Activated CD8-positive, alpha-beta memory T cell treated with anti-CD3 and anti-CD28 coated beads for 4 hours (primary cell): ENCODE measurements at regions not wholly inside any gene's neighbourhood (a gene's known extent, or its start where the extent isn't known, plus 50 kb on each side); places are given as distances from the start of the nearest gene placed in this dataset.
"Not testable (repeated sequence)": the region's sequence is repeated elsewhere in the genome, so short reads cannot be mapped to it uniquely, and the experiment has no call there.

Experiments
- DNase-seq, 2 donors: peaks; one replicate each; pipeline ENCODE4 v3.0.0-alpha.2; 2020; ENCODE audit warnings: low read depth in 2 of 2

GRCh38 chr5:74404574-74405508 is 235.7 kb downstream of the ENC1 start:
- DNase-seq, result no peak

GRCh38 chr5:74403771-74404170 is 236.8 kb downstream of the ENC1 start:
- DNase-seq, result no peak

GRCh38 chr5:74402553-74402952 is 238.0 kb downstream of the ENC1 start:
- DNase-seq, result no peak

GRCh38 chr5:74401946-74402320 is 238.6 kb downstream of the ENC1 start:
- DNase-seq, result no peak

DNA sequence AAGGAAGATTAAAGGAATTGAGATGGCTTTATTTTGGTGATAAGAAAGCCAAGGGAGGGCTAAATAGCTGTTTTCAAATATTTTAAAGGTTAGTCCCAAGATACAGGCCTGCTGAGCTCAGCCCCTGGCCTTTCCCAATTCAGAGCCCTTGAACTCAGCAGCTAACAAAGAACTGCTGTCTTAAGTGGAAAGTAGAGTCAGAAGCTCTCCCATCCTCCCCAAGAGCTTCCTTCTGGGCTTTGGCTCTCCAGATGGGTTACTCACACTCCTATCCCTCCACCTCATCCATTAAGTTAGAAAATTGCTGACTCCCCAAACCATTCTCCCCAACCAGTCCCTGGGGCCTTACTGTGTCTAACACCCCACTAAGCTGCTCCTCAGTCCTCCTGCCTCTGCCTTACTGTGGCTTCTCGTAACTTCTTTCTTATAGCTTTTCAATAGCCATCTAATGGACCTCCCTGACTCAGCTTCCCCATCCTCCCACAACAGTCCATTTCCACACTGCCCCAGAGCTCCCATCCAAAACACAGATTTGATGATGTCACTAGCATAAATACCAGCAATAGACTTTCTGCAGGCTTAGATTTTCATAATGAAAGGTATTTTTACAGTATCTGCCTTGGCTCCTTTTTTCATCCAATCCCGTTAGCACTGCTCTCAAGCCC is 239.1 kb downstream of the ENC1 start:
- DNase-seq, result no peak

- DNase-seq, result no peak
Observed at GRCh38 chr5:74400067-74400466, 240.5 kb downstream of the ENC1 start.

DNA sequence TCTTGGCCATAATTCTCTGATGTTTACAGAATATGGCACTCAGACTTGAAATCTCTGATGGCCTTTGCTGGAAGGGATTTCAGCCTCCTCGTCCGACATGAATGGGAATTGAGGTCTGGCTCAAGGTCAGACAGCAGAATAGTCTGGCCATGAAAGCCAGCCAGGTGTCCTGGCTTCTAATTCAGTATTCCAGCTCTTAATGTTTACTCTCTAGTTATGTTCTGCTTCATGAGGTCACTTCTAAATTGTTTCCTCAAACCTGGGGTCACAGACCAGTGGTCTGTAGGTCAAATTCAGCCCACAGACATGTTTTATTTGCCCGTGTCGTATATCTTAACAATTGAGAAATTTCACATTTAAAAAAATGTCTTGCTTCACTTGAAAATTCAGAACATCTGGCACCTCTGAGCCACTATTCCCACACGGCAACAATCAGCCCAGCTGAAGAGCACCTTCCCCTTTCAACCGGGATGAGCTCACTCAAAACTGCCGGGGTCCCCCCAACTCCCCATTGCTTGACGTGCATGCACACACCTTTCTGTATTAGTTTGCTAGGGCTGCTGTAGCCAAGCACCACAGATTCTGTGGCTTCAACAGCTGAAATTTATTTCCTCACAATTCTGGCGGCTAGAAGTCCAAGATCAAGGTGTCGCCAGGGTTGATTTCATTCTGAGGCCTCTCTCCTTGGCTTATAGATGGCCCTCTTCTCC is 243.5 kb downstream of the ENC1 start:
- DNase-seq, result no peak

- DNase-seq, result no peak
Observed at GRCh38 chr5:74394916-74395880, 245.3 kb downstream of the ENC1 start.

DNA sequence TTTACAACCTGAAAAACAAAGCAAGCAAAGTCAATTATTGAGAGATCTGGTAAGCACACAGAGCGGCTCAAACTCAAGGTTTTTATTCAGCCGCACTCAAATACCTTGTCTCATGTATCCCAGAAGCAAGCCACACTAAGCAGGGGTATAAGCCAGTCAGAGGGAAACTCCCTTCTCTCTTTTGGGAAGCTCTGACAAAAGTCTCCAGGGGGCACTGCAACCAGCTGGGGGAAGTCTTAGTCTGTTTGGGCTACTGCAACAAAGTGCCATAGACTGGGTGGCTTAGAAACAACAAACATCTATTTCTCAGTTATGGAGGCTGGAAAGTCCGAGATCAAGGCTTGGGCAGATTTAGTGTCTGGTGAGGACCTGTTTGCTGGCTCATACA is 246.0 kb downstream of the ENC1 start:
- DNase-seq, result no peak

GRCh38 chr5:74393943-74394342 is 246.6 kb downstream of the ENC1 start:
- DNase-seq, result no peak

- no peak for DNase-seq
Observed at GRCh38 chr5:74392711-74393351, 247.7 kb downstream of the ENC1 start.

- no peak for DNase-seq
Observed at GRCh38 chr5:74391410-74391809, 249.1 kb downstream of the ENC1 start.

DNA sequence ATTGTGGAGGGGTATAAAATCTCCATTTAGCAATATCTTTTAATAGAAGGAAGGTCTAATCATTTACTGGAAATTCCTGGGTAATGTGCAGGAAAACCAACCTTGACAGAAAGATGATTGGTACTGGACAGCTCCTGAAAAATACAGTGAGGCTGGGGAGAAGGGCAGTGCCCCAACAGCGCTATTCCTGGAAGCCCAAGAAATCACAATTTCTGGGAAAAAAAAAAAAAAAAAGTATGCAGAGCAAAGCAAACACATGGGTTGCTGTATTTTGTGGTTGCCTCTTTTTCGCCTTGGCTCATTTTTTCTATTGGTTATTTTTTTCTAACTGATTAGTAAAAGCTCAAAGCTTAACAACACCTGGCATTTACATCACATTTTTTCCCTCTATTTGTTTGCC is 249.7 kb downstream of the ENC1 start:
- no peak for DNase-seq

DNA sequence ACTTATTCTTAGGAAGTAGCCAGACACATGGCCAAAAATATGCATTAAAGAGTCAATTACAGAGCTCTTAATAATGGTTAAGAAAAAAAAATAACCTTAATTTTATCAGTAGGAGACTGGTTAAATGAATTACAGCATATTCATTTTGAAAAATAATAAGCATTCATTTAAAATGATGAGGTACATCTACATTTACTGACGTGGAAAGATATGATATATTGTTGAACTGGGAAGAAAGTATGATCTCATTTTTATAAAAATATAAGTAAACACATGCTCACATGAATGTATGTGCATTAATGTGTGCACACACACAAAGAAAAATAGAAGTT is 250.3 kb downstream of the ENC1 start:
- no peak for DNase-seq

GRCh38 chr5:74389531-74390305 is 250.8 kb downstream of the ENC1 start:
- DNase-seq, result no peak

DNA sequence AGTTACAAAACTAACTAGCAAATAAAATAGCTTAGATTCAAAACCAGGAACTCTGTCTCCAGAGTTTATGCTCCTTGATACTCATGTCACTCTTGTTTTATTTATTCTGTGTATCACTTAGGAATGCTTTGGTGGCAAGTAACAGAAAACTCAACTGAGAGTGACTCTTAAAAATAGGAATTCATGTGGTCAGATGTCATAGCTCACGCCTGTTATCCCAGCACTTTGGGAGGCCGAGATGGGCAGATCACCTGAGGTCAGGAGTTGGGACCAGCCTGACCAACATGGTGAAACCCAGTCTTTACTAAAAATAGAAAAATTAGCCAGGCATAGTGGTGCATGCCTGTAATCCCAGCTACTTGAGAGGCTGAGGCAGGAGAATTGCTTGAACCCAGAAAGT is 252.1 kb downstream of the ENC1 start:
- not testable (repeated sequence) for DNase-seq

- DNase-seq, result no peak
Observed at GRCh38 chr5:74386571-74387334, 253.8 kb downstream of the ENC1 start.

- DNase-seq, result no peak
Observed at GRCh38 chr5:74384851-74385250, 255.7 kb downstream of the ENC1 start.

GRCh38 chr5:74382987-74383593 is 257.4 kb downstream of the ENC1 start:
- DNase-seq, result no peak
